Activated B cell treated with CpG ODN at 0.5 μM for 24 hours (primary cell): ENCODE measurements at regions not wholly inside any gene's neighbourhood (a gene's known extent, or its start where the extent isn't known, plus 50 kb on each side); places are given as distances from the start of the nearest gene placed in this dataset.

Experiments
- ATAC-seq: fragments of 200-7000 bp; cut with Tn5 transposase; one replicate; pipeline ENCODE4 v1.10.0; 2021; ENCODE audit warnings: low read depth, mild to moderate bottlenecking, moderate library complexity
- CTCF ChIA-PET: fragments of 350-600 bp; sonication (Branson Sonifier 250); formaldehyde crosslinking; loops from one replicate; lab custom pipeline; 2021; ENCODE audit warnings: antibody characterized with exemption; lab: Charles Lee
- POLR2A ChIA-PET: fragments of 350-600 bp; sonication (Branson Sonifier 250); formaldehyde crosslinking; loops from one replicate; lab custom pipeline; 2021; ENCODE audit warnings: antibody characterized with exemption; lab: Charles Lee
- DNase-seq: peaks from one replicate; pipeline ENCODE4 v3.0.0; 2022
- H3K27ac Mint-ChIP-seq: one replicate; pipeline ENCODE4 v1.8.0; 2020; ENCODE audit warnings: mixed read lengths
- H3K27me3 Mint-ChIP-seq: one replicate; pipeline ENCODE4 v1.8.0; 2021; ENCODE audit warnings: mixed read lengths
- H3K36me3 Mint-ChIP-seq: one replicate; pipeline ENCODE4 v1.8.0; 2021; ENCODE audit warnings: low read depth, mixed read lengths
- H3K4me1 Mint-ChIP-seq: one replicate; pipeline ENCODE4 v1.8.0; 2021; ENCODE audit warnings: mixed read lengths
- H3K4me3 Mint-ChIP-seq: one replicate; pipeline ENCODE4 v1.8.0; 2020; ENCODE audit warnings: mild to moderate bottlenecking, mixed read lengths
- H3K9me3 Mint-ChIP-seq: one replicate; pipeline ENCODE4 v1.8.0; 2020; ENCODE audit warnings: mixed read lengths
- intact Hi-C: fragments of 100-400 bp; cut with micrococcal nuclease; formaldehyde crosslinking; loops from one replicate; pipeline ENCODE4 v1.15.1; 2024
- TF ChIP-seq, protein P1 (sequence below): fragments of 200-600 bp; IDR thresholded peaks from one replicate; pipeline ENCODE4 v1.8.0; 2022; ENCODE audit warnings: antibody characterized with exemption, mild to moderate bottlenecking

DNA sequence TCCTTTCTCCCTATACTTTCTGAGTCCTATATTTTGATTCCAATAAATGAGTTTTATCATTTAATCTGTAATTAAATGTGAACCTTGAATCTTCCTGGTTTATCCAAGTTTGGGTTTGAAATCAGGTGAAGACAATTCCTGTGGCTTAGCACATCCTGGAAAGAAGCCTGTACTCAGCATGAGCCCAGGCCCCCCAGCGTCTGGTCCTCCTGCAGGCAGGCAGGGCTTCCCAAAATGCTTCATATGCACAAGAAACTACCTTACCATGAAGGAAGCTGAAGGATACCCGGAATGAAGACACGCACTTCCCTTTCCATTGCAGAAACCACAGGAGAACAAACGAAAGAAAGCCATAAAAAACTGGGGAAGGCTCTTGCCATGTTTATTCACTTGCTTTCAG, 157.4 kb upstream of the PDE10A start:
- no peak for ATAC-seq
- Mint-ChIP-seq H3K27me3 (peaks cover 25% of the 10 kb centered on the region), H3K27ac (no peak overlapping the region), H3K36me3 (no peaks in the 10 kb centered on the region), H3K9me3 (no peaks in the 10 kb centered on the region), H3K4me3 (no peak overlapping the region), H3K4me1 (no peaks in the 10 kb centered on the region)
- TF ChIP-seq, protein P1, sequence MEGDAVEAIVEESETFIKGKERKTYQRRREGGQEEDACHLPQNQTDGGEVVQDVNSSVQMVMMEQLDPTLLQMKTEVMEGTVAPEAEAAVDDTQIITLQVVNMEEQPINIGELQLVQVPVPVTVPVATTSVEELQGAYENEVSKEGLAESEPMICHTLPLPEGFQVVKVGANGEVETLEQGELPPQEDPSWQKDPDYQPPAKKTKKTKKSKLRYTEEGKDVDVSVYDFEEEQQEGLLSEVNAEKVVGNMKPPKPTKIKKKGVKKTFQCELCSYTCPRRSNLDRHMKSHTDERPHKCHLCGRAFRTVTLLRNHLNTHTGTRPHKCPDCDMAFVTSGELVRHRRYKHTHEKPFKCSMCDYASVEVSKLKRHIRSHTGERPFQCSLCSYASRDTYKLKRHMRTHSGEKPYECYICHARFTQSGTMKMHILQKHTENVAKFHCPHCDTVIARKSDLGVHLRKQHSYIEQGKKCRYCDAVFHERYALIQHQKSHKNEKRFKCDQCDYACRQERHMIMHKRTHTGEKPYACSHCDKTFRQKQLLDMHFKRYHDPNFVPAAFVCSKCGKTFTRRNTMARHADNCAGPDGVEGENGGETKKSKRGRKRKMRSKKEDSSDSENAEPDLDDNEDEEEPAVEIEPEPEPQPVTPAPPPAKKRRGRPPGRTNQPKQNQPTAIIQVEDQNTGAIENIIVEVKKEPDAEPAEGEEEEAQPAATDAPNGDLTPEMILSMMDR: no peak
- ChIA-PET CTCF (no interaction called here), POLR2A (no interaction called here)
- DNase-seq: no peak
- intact Hi-C loops: no loop called here

DNA sequence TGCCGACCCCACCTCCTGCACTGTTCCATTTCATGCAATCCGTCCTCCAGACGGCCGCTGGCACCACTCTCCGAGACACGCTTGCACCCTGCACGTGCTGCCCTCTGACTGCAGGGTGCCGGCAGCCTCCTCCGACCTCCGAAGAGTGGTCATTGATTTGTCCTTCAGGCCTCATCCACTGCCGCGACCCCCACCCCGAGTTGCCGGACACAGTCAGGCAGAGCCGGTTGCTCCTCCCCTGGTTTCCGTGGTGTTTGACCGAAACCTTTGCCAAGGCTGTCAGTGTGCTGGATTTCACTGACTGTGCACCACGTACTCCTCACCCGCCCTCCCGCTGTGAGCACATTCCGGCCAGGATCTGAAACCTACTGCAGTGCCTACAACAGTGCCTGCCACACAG, 156.4 kb upstream of the PDE10A start:
- ChIA-PET POLR2A (no interaction called here), CTCF (no interaction called here)
- no peaks in the 10 kb centered on the region for H3K36me3 Mint-ChIP-seq
- H3K9me3 Mint-ChIP-seq: no peaks in the 10 kb centered on the region
- peaks cover 25% of the 10 kb centered on the region for H3K27me3 Mint-ChIP-seq
- TF ChIP-seq, protein P1: no peak
- no peak overlapping the region for H3K27ac Mint-ChIP-seq
- ATAC-seq: no peak
- no peak overlapping the region for H3K4me3 Mint-ChIP-seq
- no peaks in the 10 kb centered on the region for H3K4me1 Mint-ChIP-seq
- intact Hi-C loops: no loop called here
- no peak for DNase-seq

DNA sequence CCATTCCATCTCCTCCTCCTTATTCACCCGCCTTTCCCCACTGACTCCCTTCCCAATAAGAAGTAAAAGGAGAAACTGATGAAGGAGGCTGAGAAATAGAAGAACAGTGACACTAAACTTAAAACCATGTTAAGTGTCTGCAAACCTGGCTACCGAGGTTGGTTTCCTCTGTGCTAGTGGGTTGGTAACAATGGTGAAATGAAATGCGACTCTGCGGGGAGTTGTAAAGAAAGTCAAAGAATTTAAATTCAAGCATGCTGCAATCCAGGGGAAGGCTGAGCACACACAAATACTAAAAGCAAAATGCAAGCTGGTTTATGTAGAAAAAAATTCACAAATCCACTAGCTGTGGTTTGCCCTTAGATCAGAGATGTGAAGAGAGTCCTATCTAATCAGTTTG, 155.2 kb upstream of the PDE10A start:
- CTCF ChIA-PET: no interaction called here
- intact Hi-C loops: no loop called here
- Mint-ChIP-seq H3K9me3 (no peaks in the 10 kb centered on the region), H3K36me3 (no peaks in the 10 kb centered on the region), H3K4me3 (no peak overlapping the region), H3K4me1 (no peaks in the 10 kb centered on the region), H3K27me3 (peaks cover 27% of the 10 kb centered on the region), H3K27ac (no peak overlapping the region)
- DNase-seq (no peak), ATAC-seq (no peak)
- TF ChIP-seq, protein P1: no peak
- POLR2A ChIA-PET: no interaction called here

DNA sequence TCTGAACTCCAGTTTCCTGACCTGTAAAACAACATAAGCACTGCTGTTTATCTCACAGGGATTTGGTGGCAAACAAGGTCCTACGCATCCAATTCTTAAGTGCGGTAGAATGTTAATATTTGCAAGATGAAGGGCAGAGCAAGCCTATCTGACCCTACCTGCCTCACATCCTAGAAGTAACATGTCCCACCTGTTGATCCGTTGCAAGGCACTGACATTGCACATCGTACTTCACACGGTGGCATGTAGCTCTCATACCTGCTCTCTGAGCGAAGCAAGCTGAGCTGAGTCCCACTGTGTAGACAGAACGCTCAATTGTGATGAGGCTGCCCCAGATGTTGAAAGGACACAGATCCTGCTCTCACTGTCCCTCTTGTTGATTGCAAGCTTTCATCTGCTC, 154.7 kb upstream of the PDE10A start:
- no peak overlapping the region for H3K4me3 Mint-ChIP-seq
- intact Hi-C loops: no loop called here
- H3K27me3 Mint-ChIP-seq: peaks cover 27% of the 10 kb centered on the region
- ATAC-seq (no peak), DNase-seq (no peak)
- H3K36me3 Mint-ChIP-seq: no peaks in the 10 kb centered on the region
- CTCF ChIA-PET: no interaction called here
- H3K9me3 Mint-ChIP-seq: no peaks in the 10 kb centered on the region
- POLR2A ChIA-PET: no interaction called here
- no peaks in the 10 kb centered on the region for H3K4me1 Mint-ChIP-seq
- no peak overlapping the region for H3K27ac Mint-ChIP-seq
- TF ChIP-seq, protein P1: no peak

DNA sequence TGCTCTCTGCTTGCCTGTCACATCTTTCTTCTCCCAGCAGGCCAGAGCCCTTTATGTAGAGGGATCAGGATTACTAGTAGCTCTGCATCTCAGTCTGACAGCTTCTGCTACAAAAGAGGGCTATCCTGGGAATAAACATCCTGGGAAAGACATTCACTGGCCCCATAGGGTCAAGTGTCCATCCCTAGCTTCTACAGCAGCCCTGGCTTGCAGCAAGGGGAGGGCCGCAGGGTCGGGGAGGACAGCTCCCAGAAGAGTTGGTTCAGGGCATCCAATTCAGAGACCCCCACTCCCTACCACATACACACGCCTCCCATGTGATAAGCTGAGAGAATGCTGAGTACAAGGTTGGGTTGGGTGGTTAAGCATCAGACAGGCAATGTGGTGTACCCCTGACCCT, 154.1 kb upstream of the PDE10A start:
- intact Hi-C loops: no loop called here
- ATAC-seq: no peak
- peaks cover 27% of the 10 kb centered on the region for H3K27me3 Mint-ChIP-seq

More for the DNA sequence above, 154.1 kb upstream of the PDE10A start:
- CTCF ChIA-PET: no interaction called here
- Mint-ChIP-seq H3K4me1 (no peaks in the 10 kb centered on the region), H3K9me3 (no peaks in the 10 kb centered on the region), H3K27ac (no peak overlapping the region), H3K4me3 (no peak overlapping the region), H3K36me3 (no peaks in the 10 kb centered on the region)
- DNase-seq: no peak
- POLR2A ChIA-PET: no interaction called here
- TF ChIP-seq, protein P1: no peak
